Testis (tissue), 2 donors: ENCODE measurements at regions not wholly inside any gene's neighbourhood (a gene's known extent, or its start where the extent isn't known, plus 50 kb on each side); places are given as distances from the start of the nearest gene placed in this dataset.

Experiments used
- POLR2A ChIP-seq: fragments of 450-650 bp; IDR thresholded peaks from one replicate; pipeline ENCODE4 v1.6.1; 2017; ENCODE audit warnings: antibody characterized with exemption, mild to moderate bottlenecking, moderate library complexity
- TF ChIP-seq, protein P1 (sequence below), 3 experiments: fragments of 450-650 bp in 2 of 3; fragments of 200-600 bp in 1 of 3; sonication (generic) in 1 of 3; IDR thresholded peaks; one replicate each; pipeline ENCODE4 v1.5.1; 2016 to 2019; ENCODE audit warnings: antibody characterized with exemption in 3 of 3, mild to moderate bottlenecking in 2 of 3, moderate library complexity in 1 of 3

DNA sequence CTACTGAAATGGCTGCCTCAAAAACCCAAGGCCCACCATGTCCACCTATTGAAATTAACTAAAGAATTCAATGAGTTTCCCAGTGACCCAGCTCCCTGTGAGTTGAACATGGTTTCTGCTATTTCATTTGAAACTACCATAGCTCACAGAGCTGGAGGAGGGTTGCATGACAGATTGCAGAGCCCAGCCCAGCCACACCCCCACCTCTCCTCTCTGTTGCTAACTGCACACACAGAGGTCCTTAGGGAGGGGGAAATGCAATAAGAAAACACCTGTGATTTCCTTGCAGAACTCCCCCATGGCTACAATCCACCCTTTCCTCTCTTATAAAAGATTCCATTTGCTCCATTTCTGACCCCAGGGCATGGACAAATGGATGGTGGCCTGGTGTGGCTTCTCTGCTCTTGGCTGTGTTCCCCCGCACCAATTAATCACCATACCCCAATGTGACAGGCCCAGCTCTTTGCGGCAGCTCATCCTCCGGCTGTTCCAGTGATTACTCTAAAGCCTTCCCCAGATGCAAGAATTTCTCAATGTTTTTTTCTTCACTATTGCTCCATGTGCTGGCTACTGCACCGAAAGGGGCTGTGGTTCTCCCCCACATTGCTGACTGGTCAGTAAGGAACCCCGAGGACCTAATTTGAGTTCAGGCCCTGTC lies 208.4 kb upstream of the KBTBD8 start:
- TF ChIP-seq POLR2A = no peak
- TF ChIP-seq, protein P1, sequence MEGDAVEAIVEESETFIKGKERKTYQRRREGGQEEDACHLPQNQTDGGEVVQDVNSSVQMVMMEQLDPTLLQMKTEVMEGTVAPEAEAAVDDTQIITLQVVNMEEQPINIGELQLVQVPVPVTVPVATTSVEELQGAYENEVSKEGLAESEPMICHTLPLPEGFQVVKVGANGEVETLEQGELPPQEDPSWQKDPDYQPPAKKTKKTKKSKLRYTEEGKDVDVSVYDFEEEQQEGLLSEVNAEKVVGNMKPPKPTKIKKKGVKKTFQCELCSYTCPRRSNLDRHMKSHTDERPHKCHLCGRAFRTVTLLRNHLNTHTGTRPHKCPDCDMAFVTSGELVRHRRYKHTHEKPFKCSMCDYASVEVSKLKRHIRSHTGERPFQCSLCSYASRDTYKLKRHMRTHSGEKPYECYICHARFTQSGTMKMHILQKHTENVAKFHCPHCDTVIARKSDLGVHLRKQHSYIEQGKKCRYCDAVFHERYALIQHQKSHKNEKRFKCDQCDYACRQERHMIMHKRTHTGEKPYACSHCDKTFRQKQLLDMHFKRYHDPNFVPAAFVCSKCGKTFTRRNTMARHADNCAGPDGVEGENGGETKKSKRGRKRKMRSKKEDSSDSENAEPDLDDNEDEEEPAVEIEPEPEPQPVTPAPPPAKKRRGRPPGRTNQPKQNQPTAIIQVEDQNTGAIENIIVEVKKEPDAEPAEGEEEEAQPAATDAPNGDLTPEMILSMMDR (IDR thresholded peaks at IDR 0.05) = no peak
